ENCODE measurements at regions not wholly inside any gene's neighbourhood (a gene's known extent, or its start where the extent isn't known, plus 50 kb on each side); places are given as distances from the start of the nearest gene placed in this dataset.

DNA sequence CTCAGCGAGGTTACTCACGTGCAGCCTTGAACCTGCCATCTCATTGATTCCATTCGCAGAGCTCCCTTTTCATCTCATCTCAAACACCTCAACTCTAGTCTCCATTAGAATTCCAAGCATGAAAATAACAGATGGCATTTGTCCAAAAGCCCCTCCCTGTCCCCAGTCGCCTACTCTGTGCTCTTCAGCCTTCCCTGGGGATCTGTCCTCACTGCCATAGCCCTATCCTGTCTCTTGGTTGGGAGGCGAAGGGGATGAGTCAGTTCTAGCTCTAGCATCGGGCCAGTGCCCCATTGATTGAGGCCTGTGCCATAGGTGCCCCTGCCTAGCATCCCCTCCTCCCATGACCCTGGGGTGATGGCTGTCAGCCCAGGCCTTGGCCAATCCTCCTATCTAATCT is 134.0 kb upstream of the PJA1 start:
- 84 to 86% methylated on average over 4 to 6 of the region's 6 CpGs for WGBS, 2 donors

GRCh38 chrX:69298466-69299140 is 133.3 kb upstream of the PJA1 start:
- WGBS, 2 donors, result 80 to 86% methylated on average over 3 to 5 of the region's 5 CpGs
- Histone ChIP-seq H3K9me3 (no peaks in the 10 kb centered on the region), H3K27me3 (no peaks in the 10 kb centered on the region), H3K4me3 (no peak overlapping the region), H3K4me1 (no peaks in the 10 kb centered on the region), H3K27ac (no peak overlapping the region), H3K36me3 (no peaks in the 10 kb centered on the region)
- no peak for DNase-seq
- TF ChIP-seq POLR2A (IDR thresholded peaks at IDR 0.05), result no peak
- ATAC-seq (ENCODE audit: low FRiP score in 2 of 2), result no peak

More for the DNA sequence above, 134.0 kb upstream of the PJA1 start:
- Histone ChIP-seq H3K4me1 (no peaks in the 10 kb centered on the region), H3K4me3 (no peak overlapping the region), H3K27ac (no peak overlapping the region), H3K27me3 (no peaks in the 10 kb centered on the region), H3K36me3 (no peaks in the 10 kb centered on the region), H3K9me3 (no peaks in the 10 kb centered on the region)
- no peak for ATAC-seq (ENCODE audit: low FRiP score in 2 of 2)
- TF ChIP-seq CTCF (IDR thresholded peaks at IDR 0.05) (no peak), EP300 (IDR thresholded peaks at IDR 0.05) (no peak), POLR2A (IDR thresholded peaks at IDR 0.05) (no peak), POLR2AphosphoS5 (IDR thresholded peaks at IDR 0.05) (no peak)
- DNase-seq, result no peak

- TF ChIP-seq POLR2AphosphoS5 (IDR thresholded peaks at IDR 0.05) (no peak), POLR2A (IDR thresholded peaks at IDR 0.05) (no peak), EP300 (IDR thresholded peaks at IDR 0.05) (no peak), CTCF (IDR thresholded peaks at IDR 0.05) (no peak)
- 62 to 70% methylated on average over 2 to 5 of the region's 5 CpGs for WGBS, 2 donors
- no peak for ATAC-seq (ENCODE audit: low FRiP score in 2 of 2)
- Histone ChIP-seq H3K27ac (no peak overlapping the region), H3K4me3 (no peak overlapping the region), H3K36me3 (no peaks in the 10 kb centered on the region), H3K27me3 (no peaks in the 10 kb centered on the region), H3K9me3 (no peaks in the 10 kb centered on the region), H3K4me1 (no peaks in the 10 kb centered on the region)
- no peak for DNase-seq
These were observed 132.3 kb upstream of the PJA1 start for GRCh38 chrX:69297506-69297905.

- no peak for TF ChIP-seq CTCF (IDR thresholded peaks at IDR 0.05)
- TF ChIP-seq POLR2AphosphoS5 (IDR thresholded peaks at IDR 0.05), result no peak
- TF ChIP-seq POLR2A (IDR thresholded peaks at IDR 0.05), result no peak
- no peak for TF ChIP-seq EP300 (IDR thresholded peaks at IDR 0.05)
- no peaks in the 10 kb centered on the region for H3K4me1 ChIP-seq
- no peak overlapping the region for H3K4me3 ChIP-seq
- no peak overlapping the region for H3K27ac ChIP-seq
- no peaks in the 10 kb centered on the region for H3K36me3 ChIP-seq
- H3K9me3 ChIP-seq, result no peaks in the 10 kb centered on the region
- no peaks in the 10 kb centered on the region for H3K27me3 ChIP-seq
- DNase-seq (no peak), ATAC-seq (ENCODE audit: low FRiP score in 2 of 2) (no peak)
- WGBS, 2 donors, result 51 to 69% methylated on average over 5 of the region's 5 CpGs
These were observed 128.7 kb upstream of the PJA1 start for GRCh38 chrX:69293776-69294601.

DNA sequence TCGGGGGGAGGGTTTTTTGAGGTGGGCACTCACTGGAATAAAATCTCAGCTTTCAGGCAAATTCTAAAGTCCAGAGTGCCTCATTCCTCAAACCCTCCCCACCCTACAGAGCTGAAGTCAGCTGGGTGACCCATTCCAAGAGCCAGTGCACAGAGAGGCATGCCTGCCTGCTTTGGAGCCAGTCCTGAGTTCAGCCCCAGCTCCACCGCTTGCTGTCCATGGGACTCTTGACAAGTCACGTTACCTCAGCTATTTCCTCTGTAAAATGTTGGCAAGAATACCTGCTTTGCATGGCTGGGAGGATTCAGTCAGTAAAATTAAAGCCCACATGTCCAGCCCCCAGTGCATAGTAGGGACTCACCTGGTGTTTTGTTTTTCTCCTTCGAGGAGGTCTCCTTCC is 125.9 kb upstream of the PJA1 start:
- no peaks in the 10 kb centered on the region for H3K36me3 ChIP-seq
- 32 to 65% methylated on average over 2 to 4 of the region's 4 CpGs for WGBS, 2 donors
- no peaks in the 10 kb centered on the region for H3K27me3 ChIP-seq
- H3K27ac ChIP-seq, result no peak overlapping the region
- no peak for ATAC-seq (ENCODE audit: low FRiP score in 2 of 2)
- no peak overlapping the region for H3K4me3 ChIP-seq
- TF ChIP-seq EP300 (IDR thresholded peaks at IDR 0.05) (no peak), CTCF (IDR thresholded peaks at IDR 0.05) (no peak)
- DNase-seq, result no peak
- H3K4me1 ChIP-seq, result peaks cover 2 to 3% (median 3%) of the 10 kb centered on the region in 4 donors
- no peaks in the 10 kb centered on the region for H3K9me3 ChIP-seq

Data from upper lobe of left lung (tissue), 6 donors.